ENCODE measurements at regions not wholly inside any gene's neighbourhood (a gene's known extent, or its start where the extent isn't known, plus 50 kb on each side); places are given as distances from the start of the nearest gene placed in this dataset.

DNA sequence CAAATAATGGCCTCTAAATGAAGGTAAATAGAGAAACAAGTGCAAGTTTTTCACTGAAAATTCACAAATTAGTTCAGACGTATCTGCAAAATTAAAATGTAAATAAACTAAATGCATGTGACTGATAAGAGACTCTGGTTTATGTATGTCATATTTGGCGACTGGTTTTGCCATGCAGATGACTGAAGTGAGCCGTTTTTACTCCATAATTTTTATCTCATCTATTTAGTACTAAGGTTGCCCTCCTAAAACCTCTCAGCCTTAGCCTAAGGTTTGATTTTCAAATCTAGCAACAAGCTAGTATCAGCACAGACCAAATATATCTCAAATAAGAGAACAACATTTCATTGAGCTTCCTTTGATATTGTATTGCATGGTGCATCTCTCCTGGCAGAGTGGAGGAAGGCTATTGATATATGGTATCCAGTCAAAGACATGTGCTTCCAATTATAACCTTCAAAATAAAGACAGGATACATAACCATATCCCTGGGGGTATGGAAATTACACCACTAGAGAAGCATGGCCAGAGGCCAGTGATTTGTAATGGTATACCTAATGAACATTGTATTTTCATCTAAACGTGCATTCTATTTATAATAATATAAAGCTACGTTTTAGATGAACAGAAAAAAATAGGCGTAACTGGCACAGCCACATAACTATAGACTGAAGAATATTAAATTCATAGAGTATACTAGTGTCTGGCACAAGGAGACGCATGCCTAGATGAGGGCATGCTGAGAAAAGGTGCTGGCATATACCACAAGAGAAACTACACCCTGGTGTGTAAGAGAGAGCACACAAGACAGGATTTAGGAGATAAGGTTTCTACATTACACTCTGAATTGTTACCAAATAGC lies 392.6 kb upstream of the INTU start:
- WGBS, 2 donors (ENCODE audit: low coverage in 1 of 2) = 87 to 89% methylated on average over 7 of the region's 7 CpGs
- Histone ChIP-seq H3K9me3 (no peaks in the 10 kb centered on the region), H3K36me3 (no peaks in the 10 kb centered on the region), H3K27me3 (no peaks in the 10 kb centered on the region), H3K27ac (no peak overlapping the region), H3K4me1 (no peaks in the 10 kb centered on the region), H3K4me3 (no peak overlapping the region)
- no peak for TF ChIP-seq POLR2AphosphoS5 (IDR thresholded peaks at IDR 0.05)
- TF ChIP-seq, protein P1, sequence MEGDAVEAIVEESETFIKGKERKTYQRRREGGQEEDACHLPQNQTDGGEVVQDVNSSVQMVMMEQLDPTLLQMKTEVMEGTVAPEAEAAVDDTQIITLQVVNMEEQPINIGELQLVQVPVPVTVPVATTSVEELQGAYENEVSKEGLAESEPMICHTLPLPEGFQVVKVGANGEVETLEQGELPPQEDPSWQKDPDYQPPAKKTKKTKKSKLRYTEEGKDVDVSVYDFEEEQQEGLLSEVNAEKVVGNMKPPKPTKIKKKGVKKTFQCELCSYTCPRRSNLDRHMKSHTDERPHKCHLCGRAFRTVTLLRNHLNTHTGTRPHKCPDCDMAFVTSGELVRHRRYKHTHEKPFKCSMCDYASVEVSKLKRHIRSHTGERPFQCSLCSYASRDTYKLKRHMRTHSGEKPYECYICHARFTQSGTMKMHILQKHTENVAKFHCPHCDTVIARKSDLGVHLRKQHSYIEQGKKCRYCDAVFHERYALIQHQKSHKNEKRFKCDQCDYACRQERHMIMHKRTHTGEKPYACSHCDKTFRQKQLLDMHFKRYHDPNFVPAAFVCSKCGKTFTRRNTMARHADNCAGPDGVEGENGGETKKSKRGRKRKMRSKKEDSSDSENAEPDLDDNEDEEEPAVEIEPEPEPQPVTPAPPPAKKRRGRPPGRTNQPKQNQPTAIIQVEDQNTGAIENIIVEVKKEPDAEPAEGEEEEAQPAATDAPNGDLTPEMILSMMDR (IDR thresholded peaks at IDR 0.05) = no peak
- ATAC-seq = no peak

DNA sequence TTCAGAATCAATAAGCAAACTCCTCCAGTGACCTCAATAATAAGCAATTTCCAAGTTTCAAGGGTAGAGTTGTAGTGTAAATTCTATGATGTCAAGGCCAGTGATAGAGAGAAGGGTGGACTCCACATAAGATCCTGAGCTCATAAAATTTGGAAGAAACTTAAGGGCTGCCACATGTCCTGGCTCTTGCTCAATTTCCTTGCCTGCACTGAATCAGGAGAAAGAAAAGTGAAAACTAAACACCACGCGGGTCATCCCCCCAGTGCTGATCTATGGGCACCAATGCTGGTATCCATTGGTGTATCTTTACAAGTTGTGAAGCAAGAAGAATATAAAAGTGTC lies 392.0 kb upstream of the INTU start:
- H3K36me3 ChIP-seq = no peaks in the 10 kb centered on the region
- H3K9me3 ChIP-seq = no peaks in the 10 kb centered on the region
- no peak for ATAC-seq
- no peak overlapping the region for H3K27ac ChIP-seq
- TF ChIP-seq EP300 (IDR thresholded peaks at IDR 0.05) (no peak), POLR2A (IDR thresholded peaks at IDR 0.05) (no peak), POLR2AphosphoS5 (IDR thresholded peaks at IDR 0.05) (no peak)
- TF ChIP-seq, protein P1 (IDR thresholded peaks at IDR 0.05) = no peak
- 100% methylated on average over 2 of the region's 2 CpGs; no CpG with 5 or more reads in 1 of the 2 donors for WGBS, 2 donors (ENCODE audit: low coverage in 1 of 2)
- no peaks in the 10 kb centered on the region for H3K4me1 ChIP-seq
- no peak overlapping the region for H3K4me3 ChIP-seq
- H3K27me3 ChIP-seq = no peaks in the 10 kb centered on the region

DNA sequence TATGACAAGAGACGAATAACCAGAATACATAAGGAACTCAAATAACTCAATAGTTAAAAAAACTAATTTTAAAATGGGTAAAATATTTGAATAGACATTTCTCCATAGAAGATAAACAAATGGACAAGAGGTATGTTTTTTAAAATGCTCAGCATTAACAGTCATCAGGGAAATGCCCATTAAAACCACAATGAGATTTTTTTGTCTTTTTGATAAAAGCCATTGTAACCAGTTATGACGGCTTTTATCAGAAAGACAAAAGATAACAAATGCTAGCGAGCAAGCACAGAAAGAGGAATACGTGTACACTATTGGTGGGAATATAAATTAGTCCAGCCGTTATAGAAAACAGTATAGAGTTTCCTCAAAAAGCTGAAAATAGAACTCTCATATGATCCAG lies 388.2 kb upstream of the INTU start:
- no peaks in the 10 kb centered on the region for H3K4me1 ChIP-seq
- 87 to 89% methylated on average over 5 of the region's 5 CpGs for WGBS, 2 donors (ENCODE audit: low coverage in 1 of 2)
- no peaks in the 10 kb centered on the region for H3K9me3 ChIP-seq
- H3K4me3 ChIP-seq = no peak overlapping the region
- no peak overlapping the region for H3K27ac ChIP-seq
- TF ChIP-seq POLR2AphosphoS5 (IDR thresholded peaks at IDR 0.05) (no peak), EP300 (IDR thresholded peaks at IDR 0.05) (no peak), POLR2A (IDR thresholded peaks at IDR 0.05) (no peak)
- TF ChIP-seq, protein P1 (IDR thresholded peaks at IDR 0.05) = no peak
- H3K36me3 ChIP-seq = no peaks in the 10 kb centered on the region
- no peak for ATAC-seq
- no peaks in the 10 kb centered on the region for H3K27me3 ChIP-seq

DNA sequence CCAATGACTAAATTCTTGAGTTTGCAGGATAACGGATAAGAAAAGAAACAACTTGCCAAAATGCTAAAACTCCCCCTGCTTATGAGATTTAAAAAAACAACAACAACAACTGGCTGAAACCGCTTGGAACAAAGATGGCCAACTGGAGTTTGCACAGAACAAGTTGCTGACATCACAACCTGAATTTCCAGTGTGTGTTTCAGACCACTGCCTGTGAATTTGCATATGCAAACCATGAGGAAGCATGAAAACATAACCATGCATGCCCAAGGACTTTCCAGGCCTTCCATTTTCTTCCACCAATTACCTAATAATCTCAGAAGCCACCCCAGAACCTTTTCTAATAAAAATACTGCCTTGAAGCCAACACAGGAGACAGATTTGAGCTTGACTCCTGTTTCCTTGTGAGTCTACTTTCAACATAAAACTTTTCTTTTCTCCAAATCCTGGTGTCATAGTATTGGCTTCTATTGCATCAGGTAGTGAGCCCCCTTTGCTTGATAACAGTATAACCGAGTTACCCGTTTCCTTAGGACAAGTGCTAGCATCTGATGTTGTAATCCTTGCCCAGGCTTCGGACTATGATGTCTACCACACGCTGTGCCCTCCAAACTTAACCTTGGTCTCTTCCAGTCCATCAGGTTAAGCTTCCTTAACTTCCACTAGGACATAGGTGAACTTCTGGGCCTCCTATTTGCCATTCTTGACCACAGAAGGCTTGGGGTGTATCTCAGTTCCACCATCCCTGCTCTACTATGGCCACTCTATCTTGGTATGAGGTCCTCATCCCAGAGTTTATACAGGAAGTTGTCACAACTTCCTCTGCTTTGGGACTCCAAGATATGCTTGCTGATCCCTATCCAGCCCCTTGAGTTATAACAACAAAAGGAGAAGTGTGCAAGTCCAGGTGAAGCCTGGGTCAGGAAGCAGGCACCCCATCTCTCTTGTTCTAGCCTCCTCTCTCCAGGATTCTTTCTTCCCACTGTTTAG lies 385.5 kb upstream of the INTU start:
- no peaks in the 10 kb centered on the region for H3K4me1 ChIP-seq
- TF ChIP-seq POLR2AphosphoS5 (IDR thresholded peaks at IDR 0.05) = no peak
- TF ChIP-seq, protein P1 (IDR thresholded peaks at IDR 0.05) = no peak
- TF ChIP-seq EP300 (IDR thresholded peaks at IDR 0.05) = no peak
- TF ChIP-seq POLR2A (IDR thresholded peaks at IDR 0.05) = no peak
- no peak for ATAC-seq
- whole genome bisulfite sequencing, 2 donors (ENCODE audit: low coverage in 1 of 2) = 94 to 98% methylated on average over 6 of the region's 6 CpGs
- H3K4me3 ChIP-seq = no peak overlapping the region
- no peaks in the 10 kb centered on the region for H3K36me3 ChIP-seq
- H3K27me3 ChIP-seq = no peaks in the 10 kb centered on the region
- no peaks in the 10 kb centered on the region for H3K9me3 ChIP-seq
- no peak overlapping the region for H3K27ac ChIP-seq
